SU-DHL-6 (cell line): ENCODE measurements at regions not wholly inside any gene's neighbourhood (a gene's known extent, or its start where the extent isn't known, plus 50 kb on each side); places are given as distances from the start of the nearest gene placed in this dataset.

Source experiments
- H2AFZ ChIP-seq: fragments of 200-600 bp; sonication (generic); 2 replicates; pipeline ENCODE4 v1.6.1; 2014; ENCODE audit warnings: low read depth, mild to moderate bottlenecking, moderate library complexity, mixed read lengths, antibody characterized with exemption, low read length; ENCODE audit not compliant: severe bottlenecking
- H3F3A ChIP-seq: fragments of 200-600 bp; shearing (Covaris generic); 2 replicates; pipeline ENCODE4 v1.6.0; 2016; ENCODE audit warnings: antibody characterized with exemption, mild to moderate bottlenecking; ENCODE audit not compliant: insufficient read depth
- H3K27ac ChIP-seq: fragments of 200-600 bp; sonication (generic); 2 replicates; pipeline ENCODE4 v1.5.1; 2016; ENCODE audit warnings: low read depth, mild to moderate bottlenecking, low read length, moderate library complexity, mixed read lengths
- H3K27me3 ChIP-seq: fragments of 200-600 bp; sonication (generic), shearing (Covaris generic); 2 replicates; pipeline ENCODE4 v1.6.0; 2014; ENCODE audit warnings: mild to moderate bottlenecking, low read length
- H3K36me3 ChIP-seq: fragments of 200-600 bp; sonication (generic); 2 replicates; pipeline ENCODE4 v1.6.1; 2014; ENCODE audit warnings: mild to moderate bottlenecking, low read length, mixed read lengths
- H3K4me2 ChIP-seq: fragments of 300-600, 200-600 bp; shearing (Covaris generic), sonication (generic); 2 replicates; pipeline ENCODE4 v1.6.0; 2014; ENCODE audit warnings: low read length, low read depth, mild to moderate bottlenecking; ENCODE audit not compliant: poor library complexity, severe bottlenecking
- H3K4me3 ChIP-seq: fragments of 200-600 bp; sonication (generic); 2 replicates; pipeline ENCODE4 v1.5.1; 2014; ENCODE audit warnings: antibody characterized with exemption, low read length, mild to moderate bottlenecking, mixed read lengths; ENCODE audit not compliant: insufficient read depth, poor library complexity, severe bottlenecking
- H3K79me2 ChIP-seq: fragments of 200-600 bp; sonication (generic); 2 replicates; pipeline ENCODE4 v1.6.1; 2014; ENCODE audit warnings: mild to moderate bottlenecking, low read length, moderate library complexity; ENCODE audit not compliant: insufficient read depth
- H3K9ac ChIP-seq: fragments of 200-600 bp; sonication (generic); 2 replicates; pipeline ENCODE4 v1.7.0; 2014; ENCODE audit warnings: mild to moderate bottlenecking, low read length
- H3K9me2 ChIP-seq: fragments of 200-600 bp; sonication (generic); replicated peaks from 2 replicates; pipeline ENCODE4 v1.6.1; 2014; ENCODE audit warnings: low read length; ENCODE audit not compliant: insufficient read depth
- H3K9me3 ChIP-seq: fragments of 200-600 bp; sonication (generic); 2 replicates; pipeline ENCODE4 v1.6.1; 2014; ENCODE audit warnings: low read length, mixed read lengths; ENCODE audit not compliant: insufficient read depth
- H4K20me1 ChIP-seq: fragments of 200-600 bp; sonication (generic); 2 replicates; pipeline ENCODE4 v1.6.1; 2014; ENCODE audit warnings: low read depth, mild to moderate bottlenecking, antibody characterized with exemption, low read length, moderate library complexity, mixed read lengths
- CTCF ChIP-seq: fragments of 200-600 bp; sonication (generic); IDR thresholded peaks from one replicate; pipeline ENCODE4 v1.5.1; 2017; ENCODE audit warnings: antibody characterized with exemption, mild to moderate bottlenecking, low read length, moderate library complexity; ENCODE audit not compliant: insufficient read depth, poor library complexity, severe bottlenecking
- EZH2phosphoT487 ChIP-seq: fragments of 200-600 bp; sonication (generic), shearing (Covaris generic); conservative IDR thresholded peaks from 2 replicates; pipeline ENCODE4 v1.6.1; 2018; ENCODE audit warnings: mild to moderate bottlenecking, antibody characterized with exemption, low read length, moderate library complexity, mixed read lengths

GRCh38 chr12:77606348-77606747 is 224.3 kb upstream of the NAV3 start:
- Histone ChIP-seq H3K4me3 (no peak overlapping the region), H4K20me1 (no peaks in the 10 kb centered on the region), H3K9me2 (no peaks in the 10 kb centered on the region), H3F3A (no peaks in the 10 kb centered on the region), H3K9ac (no peak overlapping the region), H3K9me3 (no peaks in the 10 kb centered on the region), H3K27me3 (no peaks in the 10 kb centered on the region), H3K27ac (no peak overlapping the region), H3K36me3 (no peaks in the 10 kb centered on the region), H3K79me2 (no peaks in the 10 kb centered on the region), H2AFZ (no peak overlapping the region), H3K4me2 (no peak overlapping the region)
- no peak for TF ChIP-seq CTCF
- TF ChIP-seq EZH2phosphoT487 = no peak

- no peaks in the 10 kb centered on the region for H3K9me2 ChIP-seq
- H2AFZ ChIP-seq = no peak overlapping the region
- no peaks in the 10 kb centered on the region for H3F3A ChIP-seq
- no peak overlapping the region for H3K4me3 ChIP-seq
- no peaks in the 10 kb centered on the region for H3K79me2 ChIP-seq
- H3K27ac ChIP-seq = no peak overlapping the region
- TF ChIP-seq CTCF = no peak
- TF ChIP-seq EZH2phosphoT487 = no peak
- no peak overlapping the region for H3K4me2 ChIP-seq
- H4K20me1 ChIP-seq = no peaks in the 10 kb centered on the region
- H3K9ac ChIP-seq = no peak overlapping the region
- no peaks in the 10 kb centered on the region for H3K9me3 ChIP-seq
- H3K36me3 ChIP-seq = no peaks in the 10 kb centered on the region
- H3K27me3 ChIP-seq = no peaks in the 10 kb centered on the region
Observed at GRCh38 chr12:77603946-77604345, 226.7 kb upstream of the NAV3 start.

GRCh38 chr12:77601069-77601468 is 229.6 kb upstream of the NAV3 start:
- H3K9me2 ChIP-seq = no peaks in the 10 kb centered on the region
- no peak overlapping the region for H3K4me2 ChIP-seq
- no peaks in the 10 kb centered on the region for H4K20me1 ChIP-seq
- H2AFZ ChIP-seq = no peak overlapping the region
- no peaks in the 10 kb centered on the region for H3K36me3 ChIP-seq
- no peaks in the 10 kb centered on the region for H3K79me2 ChIP-seq
- H3K4me3 ChIP-seq = no peak overlapping the region
- no peaks in the 10 kb centered on the region for H3F3A ChIP-seq
- no peak for TF ChIP-seq EZH2phosphoT487
- TF ChIP-seq CTCF = no peak
- no peaks in the 10 kb centered on the region for H3K9me3 ChIP-seq
- H3K27me3 ChIP-seq = no peaks in the 10 kb centered on the region
- no peak overlapping the region for H3K9ac ChIP-seq
- H3K27ac ChIP-seq = no peak overlapping the region

GRCh38 chr12:77600468-77600843 is 230.2 kb upstream of the NAV3 start:
- H2AFZ ChIP-seq = no peak overlapping the region
- no peak overlapping the region for H3K4me3 ChIP-seq
- no peaks in the 10 kb centered on the region for H3K27me3 ChIP-seq
- H3K9ac ChIP-seq = no peak overlapping the region
- H3K4me2 ChIP-seq = no peak overlapping the region
- H3K27ac ChIP-seq = no peak overlapping the region
- no peaks in the 10 kb centered on the region for H3K9me3 ChIP-seq
- no peaks in the 10 kb centered on the region for H3K79me2 ChIP-seq
- no peaks in the 10 kb centered on the region for H3F3A ChIP-seq
- H3K36me3 ChIP-seq = no peaks in the 10 kb centered on the region
- TF ChIP-seq EZH2phosphoT487 (no peak), CTCF (no peak)
- H3K9me2 ChIP-seq = no peaks in the 10 kb centered on the region
- H4K20me1 ChIP-seq = no peaks in the 10 kb centered on the region
